HCT116 (cell line): ENCODE measurements at regions not wholly inside any gene's neighbourhood (a gene's known extent, or its start where the extent isn't known, plus 50 kb on each side); places are given as distances from the start of the nearest gene placed in this dataset.

Source experiments
- ATAC-seq: fragments of 200-7000 bp; cut with Tn5 transposase; 2 replicates; pipeline ENCODE4 v1.9.1; 2020; ENCODE audit warnings: mild to moderate bottlenecking, moderate library complexity
- BruUV-seq: library from RNA; stranded (reverse); fragments of 400-500 nt; replicated peaks from 2 replicates; lab custom pipeline; 2021; lab: Mats Ljungman, UMichigan
- CTCF ChIA-PET: fragments of 300-600 bp; sonication (Branson Sonifier 250); formaldehyde crosslinking; loops from one replicate; lab custom pipeline; 2021; ENCODE audit warnings: antibody characterized with exemption; lab: Charles Lee
- POLR2A ChIA-PET: fragments of 300-600, 350-600 bp; sonication (Branson Sonifier 250); formaldehyde crosslinking; loops from one replicate; lab custom pipeline; 2021; ENCODE audit warnings: antibody characterized with exemption; lab: Charles Lee
- RAD21 ChIA-PET, 2 experiments: fragments of 300-600 bp; sonication (Branson Sonifier 250); formaldehyde crosslinking; loops; one replicate each; lab custom pipeline; 2023; ENCODE audit warnings: low total read pairs in 2 of 2; ENCODE audit not compliant: uncharacterized antibody in 2 of 2, unreplicated experiment in 2 of 2, low non-redundant PET in 1 of 2; lab: Charles Lee
- DNase-seq: peaks from one replicate; pipeline ENCODE4 v3.0.0-alpha.2; 2010; ENCODE audit warnings: low read depth, low spot score
- H2AFZ ChIP-seq: fragments of 200-600 bp; shearing (Covaris generic), sonication (generic); 2 replicates; pipeline ENCODE4 v1.6.1; 2017; ENCODE audit warnings: low read depth, mixed run types, mixed read lengths, antibody characterized with exemption, low read length; ENCODE audit not compliant: poor library complexity, severe bottlenecking
- H3K27ac ChIP-seq: 2 replicates; pipeline ENCODE4 v1.5.1; 2012; ENCODE audit warnings: low read depth, low read length
- H3K27me3 ChIP-seq: fragments of 200-600 bp; sonication (generic); 2 replicates; pipeline ENCODE4 v1.6.1; 2016; ENCODE audit warnings: mixed run types, low read length, mixed read lengths; ENCODE audit not compliant: insufficient read depth
- H3K36me3 ChIP-seq, 2 experiments: fragments of 200-500 bp in 1 of 2; fragments of 200-600 bp in 1 of 2; sonication (Bioruptor generic) in 1 of 2; sonication (generic) in 1 of 2; 2 replicates each; pipeline versions ENCODE4 v1.5.1 to v1.6.1; 2014 to 2016; ENCODE audit warnings: low read length in 2 of 2, inconsistent platforms in 1 of 2, mixed read lengths in 1 of 2, mixed run types in 1 of 2; ENCODE audit not compliant: insufficient read depth in 2 of 2, control insufficient read depth in 1 of 2
- H3K4me1 ChIP-seq, 2 experiments: fragments of 200-600 bp in 1 of 2; sonication (generic) in 1 of 2; 2 replicates each; pipeline versions ENCODE4 v1.5.1 to v1.6.1; 2012 to 2017; ENCODE audit warnings: low read length in 2 of 2, inconsistent platforms in 1 of 2, mild to moderate bottlenecking in 1 of 2, mixed read lengths in 1 of 2, mixed run types in 1 of 2, moderate library complexity in 1 of 2; ENCODE audit not compliant: insufficient read depth in 2 of 2, control insufficient read depth in 1 of 2
- H3K4me2 ChIP-seq: fragments of 200-600 bp; sonication (generic); 2 replicates; pipeline ENCODE4 v1.6.1; 2017; ENCODE audit warnings: mixed run types, low read length, mixed read lengths
- H3K4me3 ChIP-seq, 2 experiments: fragments of 200-600 bp in 1 of 2; sonication (generic) in 1 of 2; replicated peaks in 1 of 2; 2 replicates each; pipeline ENCODE4 v1.5.1; 2011 to 2016; ENCODE audit warnings: low read length in 2 of 2, control low read depth in 1 of 2, low read depth in 1 of 2, mild to moderate bottlenecking in 1 of 2, mixed read lengths in 1 of 2, mixed run types in 1 of 2
- H3K79me2 ChIP-seq: fragments of 200-600 bp; sonication (generic); 2 replicates; pipeline ENCODE4 v1.6.1; 2017; ENCODE audit warnings: mild to moderate bottlenecking, mixed run types, low read length, moderate library complexity, mixed read lengths; ENCODE audit not compliant: insufficient read depth
- H3K9ac ChIP-seq: fragments of 200-600 bp; sonication (generic); 2 replicates; pipeline ENCODE4 v1.6.1; 2016; ENCODE audit warnings: low read length, mixed read lengths
- H3K9me2 ChIP-seq: fragments of 200-600 bp; sonication (generic), shearing (Covaris generic); 2 replicates; pipeline ENCODE4 v1.6.1; 2017; ENCODE audit warnings: mixed run types, mild to moderate bottlenecking, moderate library complexity; ENCODE audit not compliant: insufficient read depth
- H3K9me3 ChIP-seq, 2 experiments: fragments of 200-500 bp in 1 of 2; fragments of 200-600 bp in 1 of 2; sonication (Bioruptor generic) in 1 of 2; sonication (generic) in 1 of 2; 2 replicates each; pipeline ENCODE4 v1.6.1; 2014 to 2017; ENCODE audit warnings: low read length in 2 of 2, mixed read lengths in 2 of 2, inconsistent platforms in 1 of 2, low read depth in 1 of 2, mild to moderate bottlenecking in 1 of 2, mixed run types in 1 of 2, moderate library complexity in 1 of 2; ENCODE audit not compliant: control insufficient read depth in 1 of 2, insufficient read depth in 1 of 2
- H4K20me1 ChIP-seq: fragments of 200-600 bp; sonication (generic), shearing (Covaris generic); 2 replicates; pipeline ENCODE4 v1.6.1; 2017; ENCODE audit warnings: mixed run types, mild to moderate bottlenecking, moderate library complexity; ENCODE audit not compliant: insufficient read depth
- CBX3 ChIP-seq: IDR thresholded peaks from 2 replicates; pipeline ENCODE4 v1.6.1; 2012; ENCODE audit warnings: low read depth
- EZH2 ChIP-seq: fragments of 200-600 bp; sonication (generic); IDR thresholded peaks from 2 replicates; pipeline ENCODE4 v1.6.1; 2017; ENCODE audit warnings: antibody characterized with exemption, mixed run types
- FOSL1 ChIP-seq: IDR thresholded peaks from 2 replicates; pipeline ENCODE4 v1.6.1; 2012; ENCODE audit warnings: low read depth
- JUND ChIP-seq: IDR thresholded peaks from 2 replicates; pipeline ENCODE4 v1.6.1; 2012
- POLR2AphosphoS5 ChIP-seq: IDR thresholded peaks from 2 replicates; pipeline ENCODE4 v1.6.1; 2011; ENCODE audit warnings: mild to moderate bottlenecking, low read depth, low read length, moderate library complexity
- REST ChIP-seq: IDR thresholded peaks from 2 replicates; pipeline ENCODE4 v1.6.1; 2012; ENCODE audit warnings: low read depth
- SRF ChIP-seq: IDR thresholded peaks from 2 replicates; pipeline ENCODE4 v1.6.1; 2012; ENCODE audit warnings: low read depth
- YY1 ChIP-seq: IDR thresholded peaks from 2 replicates; pipeline ENCODE4 v1.6.1; 2011; ENCODE audit warnings: low read length, low read depth, moderate library complexity, mild to moderate bottlenecking; ENCODE audit not compliant: insufficient replicate concordance; ENCODE audit errors: extremely low read depth
- ZFX ChIP-seq: fragments of 450-650 bp; IDR thresholded peaks from 2 replicates; pipeline ENCODE4 v1.6.1; 2017
- intact Hi-C: fragments of 100-400 bp; cut with micrococcal nuclease; formaldehyde crosslinking; loops from 2 replicates; pipeline ENCODE4 v1.10.0; 2022

- Histone ChIP-seq H2AFZ (no peak overlapping the region), H3K9ac (no peak overlapping the region), H3K4me2 (no peak overlapping the region), H3K9me3 (no peaks in the 10 kb centered on the region), H3K4me1 (no peaks in the 10 kb centered on the region), H3K27ac (no peak overlapping the region), H4K20me1 (no peaks in the 10 kb centered on the region), H3K79me2 (no peaks in the 10 kb centered on the region), H3K4me3 (no peak overlapping the region), H3K9me2 (no peaks in the 10 kb centered on the region), H3K27me3 (peaks cover 41% of the 10 kb centered on the region), H3K36me3 (no peaks in the 10 kb centered on the region)
- ATAC-seq: no peak
- CTCF ChIA-PET: no interaction called here
- no peak for DNase-seq
- intact Hi-C loops: no loop called here
- RAD21 ChIA-PET: no interaction called here
- TF ChIP-seq CBX3 (no peak), REST (no peak), SRF (no peak), FOSL1 (no peak), YY1 (no peak), POLR2AphosphoS5 (no peak), JUND (no peak), EZH2 (no peak), ZFX (no peak)
- BruUV-seq: no TSS peak
- POLR2A ChIA-PET: no interaction called here
Measured at GRCh38 chr1:4169991-4170390, 269.9 kb upstream of the C1orf174 start.
